Activated T-helper 1 cell treated with Interleukin-2 at 50 U/mL for 16 hours (primary cell): ENCODE measurements at regions not wholly inside any gene's neighbourhood (a gene's known extent, or its start where the extent isn't known, plus 50 kb on each side); places are given as distances from the start of the nearest gene placed in this dataset.

Experiments
- DNase-seq: peaks from one replicate; pipeline ENCODE4 v3.0.0-alpha.2; 2020; ENCODE audit warnings: low read depth

DNA sequence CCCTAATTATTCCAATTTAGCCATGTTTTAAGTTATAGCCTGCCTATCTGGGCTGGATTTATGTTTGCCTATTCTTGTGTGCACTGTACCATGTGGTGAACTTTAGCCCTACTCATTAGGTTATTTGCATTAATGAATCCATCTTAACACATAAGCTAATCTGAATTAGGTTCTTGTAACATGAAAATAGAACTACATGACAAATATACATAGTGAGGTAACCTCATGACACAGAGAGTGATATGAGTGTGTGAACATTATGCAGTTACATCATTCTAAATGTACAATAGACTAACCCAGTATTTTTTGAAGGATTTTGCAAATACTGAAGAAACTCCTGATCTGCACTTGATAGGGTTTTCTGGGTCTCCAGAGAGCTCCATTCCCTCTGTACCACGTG is 733.7 kb upstream of the CITED2 start:
- DNase-seq: no peak

DNA sequence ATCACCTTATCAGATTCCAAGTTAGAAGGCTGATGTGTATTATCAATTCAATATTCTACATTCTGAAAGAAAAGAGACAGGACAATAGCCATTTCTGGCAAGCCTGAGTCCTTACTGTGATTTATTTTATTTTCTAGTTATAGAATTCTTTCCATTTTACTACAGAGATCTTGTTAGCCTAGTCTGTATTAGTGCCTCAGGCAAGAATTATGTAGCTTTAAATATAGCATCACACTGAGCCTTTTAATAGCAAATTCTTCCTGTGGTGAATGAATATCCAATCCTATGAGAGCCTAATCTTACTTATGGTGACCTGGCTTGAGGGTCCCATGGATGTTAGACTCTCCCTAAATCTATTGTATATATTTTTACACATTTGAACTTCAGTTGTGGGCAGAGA is 732.8 kb upstream of the CITED2 start:
- DNase-seq: no peak

GRCh38 chr6:140105857-140106256 is 731.4 kb upstream of the CITED2 start:
- no peak for DNase-seq

GRCh38 chr6:140105241-140105640 is 730.8 kb upstream of the CITED2 start:
- DNase-seq: no peak

DNA sequence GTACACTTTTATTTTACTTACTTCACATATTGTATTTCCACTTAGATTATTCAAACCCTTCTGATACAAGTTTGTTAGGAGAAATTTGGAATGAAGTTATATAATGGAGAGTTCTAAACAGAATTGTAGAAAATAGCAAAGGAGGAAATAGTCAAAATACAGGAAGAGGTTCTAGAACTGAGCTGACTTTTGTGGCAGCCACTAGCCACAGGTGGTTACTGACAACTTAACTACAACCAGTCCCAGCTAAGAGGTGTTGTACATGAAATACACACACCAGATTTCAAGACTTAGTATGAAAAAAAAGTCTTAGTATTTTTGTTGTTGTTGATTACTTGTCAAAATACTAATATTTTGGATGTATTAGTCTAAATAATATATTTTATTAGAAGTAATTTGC is 727.4 kb upstream of the CITED2 start:
- DNase-seq: no peak

DNA sequence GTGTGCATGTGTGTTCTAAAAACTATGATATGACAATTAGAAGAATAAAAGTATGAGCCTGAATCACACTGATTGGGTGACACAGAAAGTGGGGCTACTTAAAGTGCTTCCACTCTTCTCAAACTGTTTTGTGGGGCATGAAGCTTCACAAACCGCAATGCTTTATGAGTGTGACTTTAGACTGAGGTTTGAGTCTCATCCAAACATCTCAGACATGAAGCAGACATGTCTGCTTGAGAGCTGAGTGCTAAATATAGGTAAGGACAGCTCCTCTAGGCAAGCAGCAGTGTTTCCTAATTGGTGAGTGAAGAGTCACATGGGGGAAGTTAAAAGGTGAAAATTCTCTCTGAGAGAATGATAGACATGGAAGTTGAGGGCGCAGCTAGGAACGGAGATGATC is 726.9 kb upstream of the CITED2 start:
- no peak for DNase-seq

DNA sequence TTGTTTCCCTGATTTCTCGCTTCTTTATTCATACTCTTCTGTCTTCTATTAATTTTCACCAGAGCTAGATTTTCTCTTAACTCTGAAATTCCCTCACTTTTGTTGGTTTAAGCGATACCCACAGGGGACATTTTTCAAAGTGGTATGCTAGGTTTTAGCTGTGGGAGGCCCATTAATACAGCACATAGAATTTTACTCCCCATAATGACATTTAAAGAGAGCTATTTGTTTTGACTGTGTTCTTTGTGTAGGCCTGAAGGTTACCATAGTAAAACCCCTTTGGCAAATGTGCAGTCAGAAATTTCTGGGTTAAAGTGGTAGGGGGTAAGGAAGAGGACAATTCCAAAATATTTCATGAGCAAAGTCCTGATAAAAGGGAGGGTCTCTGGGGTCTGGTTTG is 721.1 kb upstream of the CITED2 start:
- no peak for DNase-seq

DNA sequence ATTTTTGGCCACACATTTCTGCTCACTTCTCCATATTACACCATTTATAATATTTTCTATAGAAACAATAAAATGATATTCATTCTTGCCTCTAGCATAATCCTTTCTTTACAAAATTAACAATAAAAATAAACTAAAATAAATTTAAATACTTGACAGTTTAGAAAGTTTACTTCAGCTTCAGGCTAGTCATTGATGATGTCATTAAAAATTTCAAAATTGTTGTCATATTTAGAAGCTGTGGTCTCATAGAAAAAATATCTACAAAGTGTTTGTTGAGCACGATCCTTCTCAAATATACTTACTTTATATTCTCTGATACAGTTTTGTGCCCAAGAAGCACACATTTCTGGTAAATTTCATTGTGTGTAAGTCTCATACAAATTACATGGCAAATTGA is 717.4 kb upstream of the CITED2 start:
- DNase-seq: no peak

DNA sequence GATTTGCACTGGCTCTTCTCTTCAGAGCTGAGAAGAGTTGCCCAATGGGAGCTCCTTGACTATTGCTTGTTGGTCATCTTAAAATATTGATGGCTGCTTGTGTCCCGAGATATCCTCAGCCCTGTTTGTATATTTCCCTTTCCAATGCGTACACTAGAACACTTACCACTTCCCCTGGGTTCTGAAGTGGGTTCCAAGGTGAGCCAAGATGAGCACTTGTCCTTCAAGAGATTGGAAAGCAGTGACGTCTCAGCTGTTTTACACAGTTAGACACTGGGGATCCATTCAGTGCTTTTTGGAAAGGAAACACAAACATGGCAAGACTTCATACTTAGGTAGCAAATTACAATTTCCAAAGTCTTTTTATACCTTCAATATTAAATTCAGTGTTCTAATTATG is 716.4 kb upstream of the CITED2 start:
- DNase-seq: no peak

DNA sequence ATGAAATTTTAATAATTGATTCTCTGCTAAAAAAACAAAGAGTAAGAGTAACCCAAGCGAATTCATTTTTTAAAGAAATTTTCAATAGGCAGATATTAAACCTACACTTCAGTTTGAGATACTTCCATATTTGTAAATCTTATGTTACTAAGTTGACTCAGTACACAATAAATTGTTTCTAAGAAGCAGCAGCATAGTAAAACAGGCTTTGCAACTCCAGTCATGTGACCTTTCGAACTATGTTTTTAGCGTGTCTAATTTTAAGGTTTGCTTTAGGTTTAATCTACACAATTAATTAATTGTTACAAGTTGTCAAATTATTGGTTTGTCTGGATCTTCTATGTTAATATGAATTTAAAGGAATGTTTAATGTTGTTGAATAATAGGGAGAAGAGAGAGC is 708.9 kb upstream of the CITED2 start:
- no peak for DNase-seq

- no peak for DNase-seq
Measured at GRCh38 chr6:140082867-140083297, 708.4 kb upstream of the CITED2 start.

GRCh38 chr6:140079328-140079727 is 704.9 kb upstream of the CITED2 start:
- no peak for DNase-seq

GRCh38 chr6:140078561-140079125 is 704.2 kb upstream of the CITED2 start:
- no peak for DNase-seq

GRCh38 chr6:140077827-140078560 is 703.5 kb upstream of the CITED2 start:
- no peak for DNase-seq

DNA sequence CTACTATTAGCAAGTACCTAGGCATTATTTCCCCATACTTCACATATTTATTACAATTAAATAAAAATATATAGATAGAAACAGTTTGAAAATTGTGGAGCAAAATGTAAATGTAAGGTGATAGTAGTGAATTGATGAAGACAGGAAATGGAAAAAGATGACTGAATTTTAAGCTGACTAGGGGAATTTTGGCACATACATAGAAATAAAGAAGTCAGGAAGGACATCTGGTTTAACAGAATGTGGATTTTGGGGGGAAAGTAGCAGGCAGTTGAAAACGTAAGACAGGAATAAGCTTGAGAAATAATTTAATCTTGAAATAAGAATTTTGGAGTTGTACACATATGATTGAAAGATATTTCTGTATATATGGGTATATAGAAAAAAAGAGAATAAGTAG is 701.7 kb upstream of the CITED2 start:
- no peak for DNase-seq

DNA sequence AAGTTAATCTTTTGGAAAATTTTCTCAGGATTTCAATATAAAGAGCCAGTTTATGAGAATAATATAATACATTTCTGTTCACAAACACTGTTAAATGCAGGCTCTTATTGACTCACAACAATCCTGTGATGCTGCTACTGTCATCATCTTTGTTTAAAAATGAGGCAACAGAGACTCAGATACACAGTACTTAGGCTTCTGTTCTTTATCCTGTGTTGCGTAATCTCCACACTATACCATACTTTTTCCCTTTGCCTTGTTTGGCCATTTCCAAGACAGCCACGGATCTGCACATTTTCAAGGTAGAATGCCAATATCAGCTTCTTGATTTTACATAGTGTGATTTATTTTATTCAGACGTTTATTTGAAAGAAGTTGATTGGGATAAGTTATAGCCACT is 699.0 kb upstream of the CITED2 start:
- DNase-seq: no peak

GRCh38 chr6:140071601-140072062 is 697.2 kb upstream of the CITED2 start:
- no peak for DNase-seq

DNA sequence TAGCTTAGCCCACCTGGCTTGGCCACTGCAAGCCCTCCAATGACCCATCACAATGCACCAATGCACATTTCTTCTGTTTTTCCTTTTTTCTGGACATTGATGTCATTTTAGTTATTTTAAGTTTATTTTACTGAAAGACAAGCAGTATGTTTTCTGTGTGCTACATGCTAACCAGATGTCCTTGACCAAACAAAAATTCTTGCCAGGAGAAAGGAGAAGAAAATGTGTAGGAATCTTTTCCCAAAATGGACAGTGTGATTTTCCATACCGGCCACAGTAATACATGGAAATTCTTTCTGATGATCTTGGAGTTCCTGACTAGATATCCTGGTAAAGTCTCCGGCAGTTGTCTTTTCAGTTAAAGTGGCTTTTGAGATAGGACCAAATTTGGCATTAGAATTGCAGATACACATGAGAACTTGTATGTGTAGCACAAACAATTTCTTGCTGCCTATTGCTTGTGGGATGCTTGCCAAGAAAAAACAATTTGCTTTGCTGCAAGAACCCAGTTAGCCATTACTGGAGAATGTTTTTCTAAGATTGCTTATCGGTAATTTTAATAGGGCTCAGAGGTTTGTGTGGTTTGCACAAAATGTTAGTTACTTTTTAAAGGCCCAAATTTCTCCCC is 696.5 kb upstream of the CITED2 start:
- no peak for DNase-seq

- no peak for DNase-seq
Measured at GRCh38 chr6:140069576-140069975, 695.1 kb upstream of the CITED2 start.

DNA sequence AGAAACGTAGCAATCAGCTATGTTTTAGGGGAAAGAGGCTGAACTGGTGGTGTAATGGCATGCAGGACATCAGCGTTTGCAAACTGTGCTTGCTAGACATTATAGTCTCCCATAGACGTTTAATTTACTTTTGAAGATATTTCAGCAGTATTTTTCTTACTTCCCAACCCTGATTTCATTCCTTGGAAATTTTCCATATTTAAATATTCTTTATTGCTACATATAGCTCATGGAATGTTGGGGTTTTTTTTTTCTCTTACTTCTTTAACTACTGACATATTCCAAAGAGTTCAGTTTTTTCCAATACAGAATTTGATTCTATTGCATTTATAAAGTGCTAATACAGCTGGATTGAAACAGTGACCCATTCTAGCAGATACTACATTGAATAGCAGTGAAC is 694.4 kb upstream of the CITED2 start:
- no peak for DNase-seq

DNA sequence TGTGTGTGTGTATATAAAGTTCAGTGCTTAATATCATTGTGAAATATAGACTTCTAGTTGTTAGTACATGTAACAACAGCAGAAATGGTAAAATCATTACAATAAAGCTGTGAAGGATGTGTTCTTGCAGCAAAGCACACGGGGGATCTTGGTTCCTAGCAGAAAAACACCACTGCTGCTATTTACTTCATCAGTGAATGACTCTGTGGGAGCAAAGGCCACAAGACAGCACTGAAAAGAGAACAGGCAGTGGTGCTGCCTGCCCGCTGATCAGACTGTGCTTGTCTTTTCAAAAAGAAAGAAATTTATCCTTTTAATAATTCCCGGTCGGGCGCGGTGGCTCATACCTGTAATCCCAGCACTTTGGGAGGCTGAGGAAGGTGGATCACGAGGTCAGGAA is 689.9 kb upstream of the CITED2 start:
- DNase-seq: no peak

- DNase-seq: no peak
Measured at GRCh38 chr6:140063021-140063399, 688.6 kb upstream of the CITED2 start.
